ENCODE measurements at regions not wholly inside any gene's neighbourhood (a gene's known extent, or its start where the extent isn't known, plus 50 kb on each side); places are given as distances from the start of the nearest gene placed in this dataset.

- no peak overlapping the region for H3K27ac ChIP-seq
- TF ChIP-seq, protein P1, sequence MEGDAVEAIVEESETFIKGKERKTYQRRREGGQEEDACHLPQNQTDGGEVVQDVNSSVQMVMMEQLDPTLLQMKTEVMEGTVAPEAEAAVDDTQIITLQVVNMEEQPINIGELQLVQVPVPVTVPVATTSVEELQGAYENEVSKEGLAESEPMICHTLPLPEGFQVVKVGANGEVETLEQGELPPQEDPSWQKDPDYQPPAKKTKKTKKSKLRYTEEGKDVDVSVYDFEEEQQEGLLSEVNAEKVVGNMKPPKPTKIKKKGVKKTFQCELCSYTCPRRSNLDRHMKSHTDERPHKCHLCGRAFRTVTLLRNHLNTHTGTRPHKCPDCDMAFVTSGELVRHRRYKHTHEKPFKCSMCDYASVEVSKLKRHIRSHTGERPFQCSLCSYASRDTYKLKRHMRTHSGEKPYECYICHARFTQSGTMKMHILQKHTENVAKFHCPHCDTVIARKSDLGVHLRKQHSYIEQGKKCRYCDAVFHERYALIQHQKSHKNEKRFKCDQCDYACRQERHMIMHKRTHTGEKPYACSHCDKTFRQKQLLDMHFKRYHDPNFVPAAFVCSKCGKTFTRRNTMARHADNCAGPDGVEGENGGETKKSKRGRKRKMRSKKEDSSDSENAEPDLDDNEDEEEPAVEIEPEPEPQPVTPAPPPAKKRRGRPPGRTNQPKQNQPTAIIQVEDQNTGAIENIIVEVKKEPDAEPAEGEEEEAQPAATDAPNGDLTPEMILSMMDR (IDR thresholded peaks at IDR 0.05) = no peak
- no peak for TF ChIP-seq ZFX (IDR thresholded peaks at IDR 0.05; ENCODE audit: borderline replicate concordance)
These were observed 585.0 kb upstream of the CDH6 start for GRCh38 chr5:30608501-30608900.

DNA sequence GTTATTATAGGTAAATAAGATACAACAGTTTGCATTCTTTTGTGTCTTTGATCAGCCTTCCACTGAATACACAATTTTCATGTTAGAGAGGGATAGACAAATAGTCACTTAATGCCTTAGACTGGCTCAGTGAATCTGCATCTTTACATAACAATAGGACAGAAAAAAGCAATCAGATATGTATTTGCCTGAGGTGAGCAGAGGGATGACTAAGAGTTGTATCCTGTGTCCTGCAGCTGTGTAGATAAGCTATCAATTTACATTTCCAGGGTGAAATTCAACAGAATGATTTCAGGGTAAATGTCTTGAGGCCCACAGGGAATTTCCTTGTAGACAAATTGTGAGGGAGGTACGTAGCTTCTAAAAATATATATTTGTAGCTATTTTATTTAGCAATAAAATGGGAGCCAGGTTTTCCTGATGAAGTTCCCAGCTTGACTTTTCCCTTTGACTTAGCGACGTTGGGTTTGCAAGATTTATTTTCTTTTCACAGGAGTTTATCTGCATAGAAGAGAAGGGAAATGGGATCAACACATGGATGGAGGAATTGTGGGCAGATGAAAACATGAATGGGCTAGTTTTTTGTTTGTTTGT lies 586.1 kb upstream of the CDH6 start:
- TF ChIP-seq, protein P1 (IDR thresholded peaks at IDR 0.05) = no peak
- TF ChIP-seq ZFX (IDR thresholded peaks at IDR 0.05; ENCODE audit: borderline replicate concordance) = no peak
- H3K27ac ChIP-seq = peak overlapping the region; percentile 75

DNA sequence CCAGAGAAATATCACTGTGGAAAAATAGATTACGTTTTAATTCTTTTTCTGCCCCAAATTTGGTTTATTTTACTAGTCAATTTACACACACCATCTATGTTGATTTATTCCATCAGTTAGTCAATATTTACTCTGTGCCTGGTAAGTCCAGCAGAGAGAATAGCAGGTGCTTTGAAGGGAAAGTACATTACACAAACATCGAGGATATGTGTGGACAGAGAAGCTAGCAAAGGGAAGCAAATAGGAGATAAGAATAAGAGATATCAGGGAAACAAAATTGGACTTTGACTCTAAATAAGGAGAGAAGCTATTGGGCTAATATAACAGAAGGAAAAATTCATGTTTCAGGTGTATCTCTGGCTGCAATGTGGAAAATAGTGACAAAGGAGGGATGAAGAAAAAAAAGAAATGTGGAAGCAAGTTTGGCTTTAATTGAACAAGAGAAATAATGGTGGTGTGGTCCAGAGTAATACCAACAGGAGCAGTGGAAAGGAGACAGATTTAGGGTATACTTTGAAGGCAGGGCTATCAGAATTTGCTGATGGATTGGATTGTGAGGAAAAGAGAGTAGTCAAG lies 587.7 kb upstream of the CDH6 start:
- TF ChIP-seq, protein P1 (IDR thresholded peaks at IDR 0.05) = no peak
- TF ChIP-seq ZFX (IDR thresholded peaks at IDR 0.05; ENCODE audit: borderline replicate concordance) = no peak
- H3K27ac ChIP-seq = peak overlapping the region; percentile 75

- TF ChIP-seq ZFX (IDR thresholded peaks at IDR 0.05; ENCODE audit: borderline replicate concordance) = no peak
- TF ChIP-seq, protein P1 (IDR thresholded peaks at IDR 0.05) = no peak
These were observed 588.7 kb upstream of the CDH6 start for GRCh38 chr5:30604648-30605262.

DNA sequence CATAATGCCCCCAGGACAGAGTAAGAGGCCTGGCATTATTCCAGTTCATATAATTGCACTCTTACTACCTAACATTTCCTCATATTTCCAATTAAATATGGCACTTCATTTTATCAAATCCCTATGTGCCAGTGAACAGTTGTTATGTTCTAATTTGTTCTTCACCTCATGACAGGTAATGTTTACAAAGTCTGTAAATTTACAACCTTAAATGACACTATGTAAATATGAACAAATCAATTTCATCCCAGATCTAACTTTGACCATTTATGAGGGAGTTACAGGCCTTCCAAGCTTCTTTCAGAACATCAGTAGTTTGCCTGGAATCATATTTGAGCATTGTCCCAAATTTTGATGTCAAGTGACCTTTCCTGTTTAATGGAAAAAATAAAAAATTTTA lies 592.6 kb upstream of the CDH6 start:
- no peak for TF ChIP-seq ZFX (IDR thresholded peaks at IDR 0.05; ENCODE audit: borderline replicate concordance)
- TF ChIP-seq, protein P1 (IDR thresholded peaks at IDR 0.05) = no peak
- H3K27ac ChIP-seq = no peak overlapping the region

More at GRCh38 chr5:30604648-30605262, 588.7 kb upstream of the CDH6 start:
- peak overlapping the region; percentile 75; the same call in 1 of the 2 replicates for H3K27ac ChIP-seq

DNA sequence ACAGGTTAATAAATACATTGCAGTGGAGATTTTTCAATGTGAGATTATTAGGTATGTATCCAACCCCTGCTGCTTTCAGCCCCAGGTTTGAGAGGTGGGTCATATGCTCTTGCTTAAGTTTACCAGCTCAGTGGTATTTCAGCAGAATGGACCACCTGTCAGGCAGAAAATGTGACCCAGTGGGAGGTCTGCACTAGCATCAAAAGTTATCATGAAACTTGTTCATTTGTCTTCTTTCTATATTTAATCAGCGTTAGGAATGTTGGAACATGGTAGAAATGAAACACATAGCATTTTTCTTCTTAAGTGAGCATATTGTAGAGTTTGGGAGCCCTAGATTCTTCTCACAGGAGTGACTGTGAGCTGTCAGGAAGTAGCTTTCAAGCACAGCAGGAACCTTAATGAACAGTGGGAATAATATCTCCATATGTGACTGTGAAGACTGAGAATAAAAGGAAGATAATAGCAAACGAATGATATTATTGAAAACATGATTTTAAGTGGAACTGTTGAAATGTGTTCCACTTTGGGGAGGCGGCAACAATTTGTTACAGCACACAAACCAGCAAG lies 596.9 kb upstream of the CDH6 start:
- TF ChIP-seq, protein P1 (IDR thresholded peaks at IDR 0.05) = no peak
- TF ChIP-seq ZFX (IDR thresholded peaks at IDR 0.05; ENCODE audit: borderline replicate concordance) = no peak

DNA sequence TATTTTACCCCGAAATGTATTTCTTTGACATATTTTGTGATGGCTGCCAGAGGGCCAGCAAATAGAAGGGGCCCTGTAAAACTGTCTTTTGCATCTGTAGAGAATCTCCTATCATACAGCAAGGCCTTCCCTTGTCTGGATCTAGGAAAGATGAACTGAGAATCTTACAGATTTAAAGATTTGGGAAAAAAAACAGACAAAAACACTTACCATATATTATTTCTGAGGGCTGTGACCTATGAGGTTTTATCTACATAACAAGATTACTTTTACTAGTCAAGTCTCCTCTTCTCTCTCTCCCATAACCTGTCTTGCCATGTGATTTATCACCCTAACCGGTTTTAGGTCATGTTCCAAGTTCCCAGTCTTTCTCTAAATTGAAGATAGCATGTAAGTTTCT lies 599.2 kb upstream of the CDH6 start:
- no peak overlapping the region for H3K27ac ChIP-seq
- TF ChIP-seq ZFX (IDR thresholded peaks at IDR 0.05; ENCODE audit: borderline replicate concordance) = no peak
- TF ChIP-seq, protein P1 (IDR thresholded peaks at IDR 0.05) = no peak

More for the DNA sequence above, 596.9 kb upstream of the CDH6 start:
- no peak overlapping the region for H3K27ac ChIP-seq
